ENCODE measurements at regions not wholly inside any gene's neighbourhood (a gene's known extent, or its start where the extent isn't known, plus 50 kb on each side); places are given as distances from the start of the nearest gene placed in this dataset.

DNA sequence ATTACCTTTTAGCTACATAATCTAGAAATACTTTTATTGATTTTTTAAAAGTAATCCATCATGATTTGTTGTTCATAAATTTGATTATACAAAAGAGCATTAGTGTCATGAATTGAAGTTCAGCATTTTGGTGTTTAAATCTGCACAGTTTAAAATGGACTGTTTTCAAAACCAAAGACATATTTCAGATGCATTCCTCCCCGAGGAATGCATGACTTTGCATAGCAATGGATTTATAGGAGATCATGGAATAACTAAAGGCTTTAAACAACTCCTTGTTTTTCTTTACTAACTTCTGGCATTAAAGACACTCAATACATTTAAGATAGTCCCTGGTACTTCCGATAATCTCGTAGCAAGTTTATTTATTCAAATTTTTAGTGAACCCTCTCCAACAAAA, 863.1 kb upstream of the TMPRSS15 start:
- no peak overlapping the region for H3K27ac ChIP-seq (ENCODE audit: low read length)
- ChIA-PET POLR2A (no interaction called here), CTCF (no interaction called here)
- BruUV-seq (replicated peaks), result no TSS peak
- no peaks in the 10 kb centered on the region for H3K4me1 ChIP-seq (ENCODE audit: control insufficient read depth, insufficient read depth, low read length)
- no peaks in the 10 kb centered on the region for H3K27me3 ChIP-seq (ENCODE audit: control insufficient read depth, insufficient read depth, low read length)
- TF ChIP-seq SIN3A (IDR thresholded peaks at IDR 0.05; ENCODE audit: borderline replicate concordance, insufficient read depth, low read depth, low read length) (no peak), POLR2AphosphoS5 (IDR thresholded peaks at IDR 0.05; ENCODE audit: low read depth, low read length) (no peak)
- TF ChIP-seq, protein P1, sequence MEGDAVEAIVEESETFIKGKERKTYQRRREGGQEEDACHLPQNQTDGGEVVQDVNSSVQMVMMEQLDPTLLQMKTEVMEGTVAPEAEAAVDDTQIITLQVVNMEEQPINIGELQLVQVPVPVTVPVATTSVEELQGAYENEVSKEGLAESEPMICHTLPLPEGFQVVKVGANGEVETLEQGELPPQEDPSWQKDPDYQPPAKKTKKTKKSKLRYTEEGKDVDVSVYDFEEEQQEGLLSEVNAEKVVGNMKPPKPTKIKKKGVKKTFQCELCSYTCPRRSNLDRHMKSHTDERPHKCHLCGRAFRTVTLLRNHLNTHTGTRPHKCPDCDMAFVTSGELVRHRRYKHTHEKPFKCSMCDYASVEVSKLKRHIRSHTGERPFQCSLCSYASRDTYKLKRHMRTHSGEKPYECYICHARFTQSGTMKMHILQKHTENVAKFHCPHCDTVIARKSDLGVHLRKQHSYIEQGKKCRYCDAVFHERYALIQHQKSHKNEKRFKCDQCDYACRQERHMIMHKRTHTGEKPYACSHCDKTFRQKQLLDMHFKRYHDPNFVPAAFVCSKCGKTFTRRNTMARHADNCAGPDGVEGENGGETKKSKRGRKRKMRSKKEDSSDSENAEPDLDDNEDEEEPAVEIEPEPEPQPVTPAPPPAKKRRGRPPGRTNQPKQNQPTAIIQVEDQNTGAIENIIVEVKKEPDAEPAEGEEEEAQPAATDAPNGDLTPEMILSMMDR (IDR thresholded peaks at IDR 0.05), result no peak
- TF ChIP-seq, protein P2, sequence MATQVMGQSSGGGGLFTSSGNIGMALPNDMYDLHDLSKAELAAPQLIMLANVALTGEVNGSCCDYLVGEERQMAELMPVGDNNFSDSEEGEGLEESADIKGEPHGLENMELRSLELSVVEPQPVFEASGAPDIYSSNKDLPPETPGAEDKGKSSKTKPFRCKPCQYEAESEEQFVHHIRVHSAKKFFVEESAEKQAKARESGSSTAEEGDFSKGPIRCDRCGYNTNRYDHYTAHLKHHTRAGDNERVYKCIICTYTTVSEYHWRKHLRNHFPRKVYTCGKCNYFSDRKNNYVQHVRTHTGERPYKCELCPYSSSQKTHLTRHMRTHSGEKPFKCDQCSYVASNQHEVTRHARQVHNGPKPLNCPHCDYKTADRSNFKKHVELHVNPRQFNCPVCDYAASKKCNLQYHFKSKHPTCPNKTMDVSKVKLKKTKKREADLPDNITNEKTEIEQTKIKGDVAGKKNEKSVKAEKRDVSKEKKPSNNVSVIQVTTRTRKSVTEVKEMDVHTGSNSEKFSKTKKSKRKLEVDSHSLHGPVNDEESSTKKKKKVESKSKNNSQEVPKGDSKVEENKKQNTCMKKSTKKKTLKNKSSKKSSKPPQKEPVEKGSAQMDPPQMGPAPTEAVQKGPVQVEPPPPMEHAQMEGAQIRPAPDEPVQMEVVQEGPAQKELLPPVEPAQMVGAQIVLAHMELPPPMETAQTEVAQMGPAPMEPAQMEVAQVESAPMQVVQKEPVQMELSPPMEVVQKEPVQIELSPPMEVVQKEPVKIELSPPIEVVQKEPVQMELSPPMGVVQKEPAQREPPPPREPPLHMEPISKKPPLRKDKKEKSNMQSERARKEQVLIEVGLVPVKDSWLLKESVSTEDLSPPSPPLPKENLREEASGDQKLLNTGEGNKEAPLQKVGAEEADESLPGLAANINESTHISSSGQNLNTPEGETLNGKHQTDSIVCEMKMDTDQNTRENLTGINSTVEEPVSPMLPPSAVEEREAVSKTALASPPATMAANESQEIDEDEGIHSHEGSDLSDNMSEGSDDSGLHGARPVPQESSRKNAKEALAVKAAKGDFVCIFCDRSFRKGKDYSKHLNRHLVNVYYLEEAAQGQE (IDR thresholded peaks at IDR 0.05; ENCODE audit: insufficient read depth in 1 of 2, low read depth in 2 of 2, low read length in 1 of 2), result no peak
- H3K9me3 ChIP-seq (ENCODE audit: control insufficient read depth, insufficient read depth, low read depth, low read length), result no peaks in the 10 kb centered on the region
- ATAC-seq, result no peak
- in situ Hi-C loops (cut with HindIII; ENCODE audit: low pct_unique_long_range_greater_than_20kb, low sequenced_read_pairs), result no loop called here
- intact Hi-C loops (cut with micrococcal nuclease; ENCODE audit: unreplicated experiment), result no loop called here
- no peaks in the 10 kb centered on the region for H3K36me3 ChIP-seq (ENCODE audit: control insufficient read depth, insufficient read depth, low read length)
- no peak overlapping the region for H3K4me3 ChIP-seq (ENCODE audit: low read depth in 2 of 2, low read length in 2 of 2)
- no peak for DNase-seq (ENCODE audit: low read depth, low spot score)

DNA sequence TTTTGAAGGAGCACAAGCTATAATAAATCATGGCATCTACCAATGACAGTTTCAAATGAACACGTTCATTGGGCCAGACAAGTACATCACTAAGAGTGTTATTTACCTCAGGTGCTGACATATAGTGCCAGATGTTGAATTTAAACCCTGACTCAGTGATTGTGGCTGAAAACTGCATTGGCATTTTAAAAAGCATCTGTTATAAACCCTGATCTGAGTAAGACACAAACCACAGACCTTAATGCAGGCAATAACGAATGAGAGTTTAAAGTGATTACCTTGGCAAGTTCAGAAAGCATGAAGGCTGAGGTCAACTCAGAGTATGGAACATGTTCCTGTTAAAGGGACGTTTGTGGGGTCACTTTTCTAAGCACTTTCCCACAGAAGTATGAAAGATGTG, 865.1 kb upstream of the TMPRSS15 start:
- Histone ChIP-seq H3K4me3 (ENCODE audit: low read depth in 2 of 2, low read length in 2 of 2) (no peak overlapping the region), H3K9me3 (ENCODE audit: control insufficient read depth, insufficient read depth, low read depth, low read length) (no peaks in the 10 kb centered on the region), H3K4me1 (ENCODE audit: control insufficient read depth, insufficient read depth, low read length) (no peaks in the 10 kb centered on the region), H3K27me3 (ENCODE audit: control insufficient read depth, insufficient read depth, low read length) (no peaks in the 10 kb centered on the region), H3K36me3 (ENCODE audit: control insufficient read depth, insufficient read depth, low read length) (no peaks in the 10 kb centered on the region), H3K27ac (ENCODE audit: low read length) (no peak overlapping the region)
- intact Hi-C loops (cut with micrococcal nuclease; ENCODE audit: unreplicated experiment), result no loop called here
- DNase-seq (ENCODE audit: low read depth, low spot score) (no peak), ATAC-seq (no peak)
- TF ChIP-seq, protein P1 (IDR thresholded peaks at IDR 0.05), result no peak
- no peak for TF ChIP-seq TCF7L2 (IDR thresholded peaks at IDR 0.05; ENCODE audit: low read depth, low read length)
- TF ChIP-seq, protein P2 (IDR thresholded peaks at IDR 0.05; ENCODE audit: insufficient read depth in 1 of 2, low read depth in 2 of 2, low read length in 1 of 2), result no peak
- no peak for TF ChIP-seq SIN3A (IDR thresholded peaks at IDR 0.05; ENCODE audit: borderline replicate concordance, insufficient read depth, low read depth, low read length)
- TF ChIP-seq POLR2AphosphoS5 (IDR thresholded peaks at IDR 0.05; ENCODE audit: low read depth, low read length), result no peak
- CTCF ChIA-PET, result no interaction called here
- POLR2A ChIA-PET, result no interaction called here
- in situ Hi-C loops (cut with HindIII; ENCODE audit: low pct_unique_long_range_greater_than_20kb, low sequenced_read_pairs), result no loop called here
- no TSS peak for BruUV-seq (replicated peaks)
